ENCODE measurements at regions not wholly inside any gene's neighbourhood (a gene's known extent, or its start where the extent isn't known, plus 50 kb on each side); places are given as distances from the start of the nearest gene placed in this dataset.

GRCh38 chr18:25929787-25930186 is 160.6 kb downstream of the SS18 start:
- no peak overlapping the region for H3K27ac ChIP-seq (ENCODE audit: low read length in 2 of 2)
- Mint-ChIP-seq H3K27ac (no peak overlapping the region), H3K9me3 (ENCODE audit: insufficient read depth) (no peaks in the 10 kb centered on the region), H3K4me1 (no peaks in the 10 kb centered on the region), H3K4me3 (no peak overlapping the region), H3K27me3 (peaks cover 6% of the 10 kb centered on the region)
- H3K4me3 ChIP-seq (ENCODE audit: control extremely low read depth in 1 of 5, extremely low read depth in 1 of 5, insufficient read depth in 1 of 5, low read depth in 2 of 5, low read length in 4 of 5) = no peak overlapping the region
- H3K79me2 ChIP-seq (ENCODE audit: control insufficient read depth, insufficient read depth, low read length) = no peaks in the 10 kb centered on the region
- H3K36me3 ChIP-seq (replicated peaks in 1 of 2; ENCODE audit: control extremely low read depth in 1 of 2, control insufficient read depth in 1 of 2, extremely low read depth in 1 of 2, insufficient read depth in 2 of 2, low read length in 1 of 2) = no peaks in the 10 kb centered on the region
- ATAC-seq (ENCODE audit: low read depth) (no peak), DNase-seq (no peak)
- POLR2A ChIA-PET = no interaction called here
- no peak overlapping the region for H2AFZ ChIP-seq (ENCODE audit: insufficient read depth, low read depth, low read length, poor library complexity, severe bottlenecking)
- H3K4me2 ChIP-seq (replicated peaks; ENCODE audit: low read depth, low read length, poor library complexity, severe bottlenecking) = no peak overlapping the region
- H3K27me3 ChIP-seq (replicated peaks in 1 of 4; ENCODE audit: control extremely low read depth in 1 of 4, control insufficient read depth in 3 of 4, insufficient read depth in 4 of 4, low read length in 3 of 4) = no peaks in the 10 kb centered on the region
- intact Hi-C loops (cut with micrococcal nuclease) = loop anchor here (10.0 kb wide), 1 partner anchor 1675 kb away; no protein-coding TSS in a partner anchor
- TF ChIP-seq, protein P1, sequence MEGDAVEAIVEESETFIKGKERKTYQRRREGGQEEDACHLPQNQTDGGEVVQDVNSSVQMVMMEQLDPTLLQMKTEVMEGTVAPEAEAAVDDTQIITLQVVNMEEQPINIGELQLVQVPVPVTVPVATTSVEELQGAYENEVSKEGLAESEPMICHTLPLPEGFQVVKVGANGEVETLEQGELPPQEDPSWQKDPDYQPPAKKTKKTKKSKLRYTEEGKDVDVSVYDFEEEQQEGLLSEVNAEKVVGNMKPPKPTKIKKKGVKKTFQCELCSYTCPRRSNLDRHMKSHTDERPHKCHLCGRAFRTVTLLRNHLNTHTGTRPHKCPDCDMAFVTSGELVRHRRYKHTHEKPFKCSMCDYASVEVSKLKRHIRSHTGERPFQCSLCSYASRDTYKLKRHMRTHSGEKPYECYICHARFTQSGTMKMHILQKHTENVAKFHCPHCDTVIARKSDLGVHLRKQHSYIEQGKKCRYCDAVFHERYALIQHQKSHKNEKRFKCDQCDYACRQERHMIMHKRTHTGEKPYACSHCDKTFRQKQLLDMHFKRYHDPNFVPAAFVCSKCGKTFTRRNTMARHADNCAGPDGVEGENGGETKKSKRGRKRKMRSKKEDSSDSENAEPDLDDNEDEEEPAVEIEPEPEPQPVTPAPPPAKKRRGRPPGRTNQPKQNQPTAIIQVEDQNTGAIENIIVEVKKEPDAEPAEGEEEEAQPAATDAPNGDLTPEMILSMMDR (IDR thresholded peaks at IDR 0.05) = no peak
- no peak for TF ChIP-seq EZH2 (IDR thresholded peaks at IDR 0.05; ENCODE audit: borderline replicate concordance, insufficient read depth, low read depth, low read length, poor library complexity, severe bottlenecking)
- peaks cover 0 to 2% (median 0%) of the 10 kb centered on the region in 3 donors for H3K9me3 ChIP-seq (ENCODE audit: control extremely low read depth in 1 of 3, control insufficient read depth in 2 of 3, insufficient read depth in 1 of 3, low read length in 2 of 3)
- CTCF ChIA-PET = no interaction called here
- 100% methylated on average over 1 of the region's 2 CpGs for WGBS (ENCODE audit: insufficient coverage)
- no peak overlapping the region for H3K9ac ChIP-seq (ENCODE audit: low read length)
- H3K4me1 ChIP-seq (ENCODE audit: control insufficient read depth in 2 of 2, insufficient read depth in 2 of 2, low read length in 2 of 2) = no peaks in the 10 kb centered on the region
- H4K20me1 ChIP-seq (ENCODE audit: control insufficient read depth, insufficient read depth, low read length, poor library complexity, severe bottlenecking) = no peaks in the 10 kb centered on the region

GRCh38 chr18:25927830-25928229 is 162.6 kb downstream of the SS18 start:
- Histone ChIP-seq H3K4me3 (ENCODE audit: control extremely low read depth in 1 of 5, extremely low read depth in 1 of 5, insufficient read depth in 1 of 5, low read depth in 2 of 5, low read length in 4 of 5) (no peak overlapping the region), H2AFZ (ENCODE audit: insufficient read depth, low read depth, low read length, poor library complexity, severe bottlenecking) (no peak overlapping the region), H3K4me1 (ENCODE audit: control insufficient read depth in 2 of 2, insufficient read depth in 2 of 2, low read length in 2 of 2) (no peaks in the 10 kb centered on the region), H3K9ac (ENCODE audit: low read length) (no peak overlapping the region), H3K4me2 (replicated peaks; ENCODE audit: low read depth, low read length, poor library complexity, severe bottlenecking) (no peak overlapping the region), H4K20me1 (ENCODE audit: control insufficient read depth, insufficient read depth, low read length, poor library complexity, severe bottlenecking) (no peaks in the 10 kb centered on the region), H3K27ac (ENCODE audit: low read length in 2 of 2) (no peak overlapping the region), H3K36me3 (replicated peaks in 1 of 2; ENCODE audit: control extremely low read depth in 1 of 2, control insufficient read depth in 1 of 2, extremely low read depth in 1 of 2, insufficient read depth in 2 of 2, low read length in 1 of 2) (no peaks in the 10 kb centered on the region), H3K9me3 (ENCODE audit: control extremely low read depth in 1 of 3, control insufficient read depth in 2 of 3, insufficient read depth in 1 of 3, low read length in 2 of 3) (no peaks in the 10 kb centered on the region), H3K27me3 (replicated peaks in 1 of 4; ENCODE audit: control extremely low read depth in 1 of 4, control insufficient read depth in 3 of 4, insufficient read depth in 4 of 4, low read length in 3 of 4) (no peaks in the 10 kb centered on the region), H3K79me2 (ENCODE audit: control insufficient read depth, insufficient read depth, low read length) (no peaks in the 10 kb centered on the region)
- peaks cover 2% of the 10 kb centered on the region for H3K27me3 Mint-ChIP-seq
- DNase-seq (no peak), ATAC-seq (ENCODE audit: low read depth) (no peak)
- intact Hi-C loops (cut with micrococcal nuclease) = loop anchor here (10.0 kb wide), 1 partner anchor 1677 kb away; no protein-coding TSS in a partner anchor
- H3K9me3 Mint-ChIP-seq (ENCODE audit: insufficient read depth) = no peaks in the 10 kb centered on the region
- no peaks in the 10 kb centered on the region for H3K4me1 Mint-ChIP-seq
- H3K4me3 Mint-ChIP-seq = no peak overlapping the region
- no peak overlapping the region for H3K27ac Mint-ChIP-seq
- POLR2A ChIA-PET = no interaction called here
- TF ChIP-seq, protein P1 (IDR thresholded peaks at IDR 0.05) = no peak
- TF ChIP-seq EZH2 (IDR thresholded peaks at IDR 0.05; ENCODE audit: borderline replicate concordance, insufficient read depth, low read depth, low read length, poor library complexity, severe bottlenecking) = no peak
- WGBS (ENCODE audit: insufficient coverage) = 35% methylated on average over 2 of the region's 2 CpGs
- CTCF ChIA-PET = no interaction called here

All from B cell (primary cell).